K562 (cell line): ENCODE measurements at regions not wholly inside any gene's neighbourhood (a gene's known extent, or its start where the extent isn't known, plus 50 kb on each side); places are given as distances from the start of the nearest gene placed in this dataset.

Experiments used
- ATAC-seq: fragments of 200-7000 bp; cut with Tn5 transposase; 3 replicates; pipeline ENCODE4 v1.9.1; 2020; ENCODE audit warnings: moderate library complexity
- BruUV-seq: library from RNA; stranded (reverse); fragments of 400-500 nt; replicated peaks from 2 replicates; lab custom pipeline; 2021; lab: Mats Ljungman, UMichigan
- CTCF ChIA-PET: fragments of 300-600 bp; formaldehyde crosslinking; extraction: SDS; loops from one replicate; lab custom pipeline; 2021; ENCODE audit warnings: low intra/inter-chr PET ratio; lab: Yijun Ruan, JAX
- POLR2A ChIA-PET: fragments of 300-600, 350-650 bp; sonication (Branson Sonifier 250); formaldehyde crosslinking; extraction: SDS; loops from one replicate; lab custom pipeline; 2021; ENCODE audit warnings: antibody characterized with exemption, inconsistent platforms; lab: Yijun Ruan, JAX
- DNase-seq, 4 experiments: peaks; one replicate each; pipeline versions ENCODE4 v3.0.0 to v3.0.0-alpha.2; 2011 to 2018; ENCODE audit warnings: low spot score in 3 of 4, mixed read lengths in 3 of 4; ENCODE audit errors: extremely low read depth in 1 of 4
- FAIRE-seq: peaks from 2 replicates; lab custom pipeline; 2011; peaks lifted over from hg19 to GRCh38; lab: Jason Lieb, UNC
- H2AFZ ChIP-seq: 2 replicates; pipeline ENCODE4 v1.6.0; 2011; ENCODE audit warnings: low read depth, low read length, control low read depth, inconsistent platforms
- H3K27ac ChIP-seq: fragments of 200-600 bp; 3 replicates; pipeline ENCODE4 v1.8.0; 2011; ENCODE audit warnings: low read depth, mild to moderate bottlenecking, control low read depth, inconsistent platforms, low read length, moderate library complexity, mixed read lengths; ENCODE audit errors: extremely low read depth
- H3K27me3 ChIP-seq, 2 experiments: fragments of 300-600 bp in 1 of 2; 2 replicates in 1 of 2; 3 replicates in 1 of 2; pipeline versions ENCODE4 v1.6.0 to v1.8.0; 2011; ENCODE audit warnings: inconsistent platforms in 2 of 2, low read length in 2 of 2, mild to moderate bottlenecking in 1 of 2, mixed read lengths in 1 of 2, moderate library complexity in 1 of 2; ENCODE audit not compliant: control insufficient read depth in 2 of 2, insufficient read depth in 2 of 2
- H3K36me3 ChIP-seq: fragments of 300-600 bp; 3 replicates; pipeline ENCODE4 v1.8.0; 2011; ENCODE audit warnings: mild to moderate bottlenecking, low read length, inconsistent platforms; ENCODE audit not compliant: control insufficient read depth, insufficient read depth
- H3K4me1 ChIP-seq, 2 experiments: fragments of 200-600 bp in 1 of 2; replicated peaks in 1 of 2; 2 replicates in 1 of 2; 3 replicates in 1 of 2; pipeline versions ENCODE4 v1.5.1 to v1.8.0; 2011; ENCODE audit warnings: inconsistent platforms in 2 of 2, low read length in 2 of 2, mild to moderate bottlenecking in 1 of 2, mixed read lengths in 1 of 2, moderate library complexity in 1 of 2; ENCODE audit not compliant: control insufficient read depth in 2 of 2, insufficient read depth in 2 of 2
- H3K4me2 ChIP-seq: 2 replicates; pipeline ENCODE4 v1.6.1; 2011; ENCODE audit warnings: low read length, control low read depth, inconsistent platforms, mixed read lengths; ENCODE audit not compliant: insufficient read depth
- H3K4me3 ChIP-seq: fragments of 200-600 bp; sonication (generic), shearing (Covaris generic); 2 replicates; pipeline ENCODE4 v1.5.1; 2016; ENCODE audit warnings: control low read depth, inconsistent platforms
- H3K79me2 ChIP-seq: fragments of 200-600 bp; 3 replicates; pipeline ENCODE4 v1.8.0; 2011; ENCODE audit warnings: low read length, inconsistent platforms; ENCODE audit not compliant: control insufficient read depth, insufficient read depth
- H3K9ac ChIP-seq, 2 experiments: 2 replicates each; pipeline versions ENCODE4 v1.6.0 to v1.6.1; 2011; ENCODE audit warnings: low read depth in 2 of 2, low read length in 2 of 2, control low read depth in 1 of 2, inconsistent platforms in 1 of 2, mild to moderate bottlenecking in 1 of 2, mixed read lengths in 1 of 2; ENCODE audit not compliant: insufficient read depth in 1 of 2
- H3K9me1 ChIP-seq: one replicate; pipeline ENCODE4 v1.6.0; 2011; ENCODE audit warnings: inconsistent platforms, mild to moderate bottlenecking, low read length, moderate library complexity; ENCODE audit not compliant: control insufficient read depth, insufficient read depth
- H3K9me3 ChIP-seq: replicated peaks from 2 replicates; pipeline ENCODE4 v1.5.1; 2011; ENCODE audit warnings: low read depth, low read length, inconsistent platforms; ENCODE audit not compliant: control insufficient read depth, insufficient read depth
- H4K20me1 ChIP-seq: replicated peaks from 2 replicates; pipeline ENCODE4 v1.6.1; 2011; ENCODE audit warnings: low read length, inconsistent platforms, mixed read lengths; ENCODE audit not compliant: control insufficient read depth, insufficient read depth
- E2F5 ChIP-seq: sonication (generic); formaldehyde crosslinking; IDR thresholded peaks from 2 replicates; pipeline ENCODE4 v1.8.0; 2022; ENCODE audit warnings: mild to moderate bottlenecking, missing genetic modification reagents
- EWSR1 ChIP-seq: fragments of 450-650 bp; IDR thresholded peaks from 2 replicates; pipeline ENCODE4 v1.6.1; 2018; ENCODE audit warnings: borderline replicate concordance, mild to moderate bottlenecking, low read depth, moderate library complexity; ENCODE audit not compliant: partially characterized antibody
- GABPB1 ChIP-seq: sonication (generic); formaldehyde crosslinking; IDR thresholded peaks from 2 replicates; pipeline ENCODE4 v1.8.0; 2022; ENCODE audit warnings: mild to moderate bottlenecking, missing genetic modification reagents
- PCBP1 ChIP-seq: fragments of 200-400 bp; formaldehyde crosslinking; IDR thresholded peaks from 2 replicates; pipeline ENCODE4 v1.6.1; 2018; ENCODE audit warnings: mild to moderate bottlenecking, low read depth, low read length; ENCODE audit not compliant: poor library complexity, severe bottlenecking
- SAP30 ChIP-seq: fragments of 200-600 bp; sonication (generic); IDR thresholded peaks from 2 replicates; pipeline ENCODE4 v1.6.1; 2012; ENCODE audit warnings: borderline replicate concordance, low read depth, mild to moderate bottlenecking, moderate library complexity, low read length, control low read depth, inconsistent platforms; ENCODE audit not compliant: insufficient read depth, poor library complexity, severe bottlenecking
- SNIP1 ChIP-seq: fragments of 450-650 bp; IDR thresholded peaks from 2 replicates; pipeline ENCODE4 v1.7.1; 2017; ENCODE audit warnings: low read depth, mild to moderate bottlenecking
- ZNF347 ChIP-seq: fragments of 450-650 bp; formaldehyde crosslinking; IDR thresholded peaks from 2 replicates; pipeline ENCODE4 v1.4.0; 2020; ENCODE audit warnings: low read depth, mild to moderate bottlenecking, moderate library complexity
- ZNF41 ChIP-seq: fragments of 250-450 bp; sonication (Bioruptor Pico); conservative IDR thresholded peaks from 2 replicates; pipeline ENCODE4 v1.4.0; 2020; ENCODE audit warnings: mild to moderate bottlenecking
- WGBS: fragments of 100-300 bp; shearing (Covaris generic); methylation state at CpG from one replicate; pipeline ENCODE4 v1.1.6; 2016; ENCODE audit warnings: low coverage, mixed read lengths; ENCODE audit not compliant: insufficient coverage; ENCODE audit errors: missing lambda C conversion rate; 5-methylcytosine and 5-hydroxymethylcytosine counted together
- in situ Hi-C: fragments of 300-500 bp; cut with MboI; formaldehyde crosslinking; loops from 4 replicates; pipeline ENCODE4 v1.15.0; 2018; ENCODE audit warnings: inconsistent platforms, mixed read lengths
- intact Hi-C: fragments of 100-400 bp; cut with micrococcal nuclease; formaldehyde crosslinking; loops from 2 replicates; pipeline ENCODE4 v1.14.2; 2022

GRCh38 chr1:67953301-67953700, 97.1 kb downstream of the DIRAS3 start:
- no peaks in the 10 kb centered on the region for H3K9me1 ChIP-seq
- no peaks in the 10 kb centered on the region for H3K9me3 ChIP-seq
- CTCF ChIA-PET, result no interaction called here
- in situ Hi-C loops (no loop called here), intact Hi-C loops (no loop called here)
- no peak overlapping the region for H2AFZ ChIP-seq
- H3K27ac ChIP-seq, result no peak overlapping the region
- no peak overlapping the region for H3K9ac ChIP-seq
- H3K36me3 ChIP-seq, result no peaks in the 10 kb centered on the region
- no peak for FAIRE-seq
- ATAC-seq, result no peak
- no peaks in the 10 kb centered on the region for H3K79me2 ChIP-seq
- WGBS, result 14% methylated on average over 2 of the region's 2 CpGs
- no TSS peak for BruUV-seq
- TF ChIP-seq EWSR1 (no peak), GABPB1 (CRISPR knock-in tag) (no peak), PCBP1 (no peak), E2F5 (CRISPR knock-in tag) (no peak)
- peaks cover 0 to 6% of the 10 kb centered on the region in 2 experiments; a peak in 2 of 5 replicates for H3K27me3 ChIP-seq
- no peak overlapping the region for H3K4me2 ChIP-seq
- no peak overlapping the region for H3K4me3 ChIP-seq
- H3K4me1 ChIP-seq, result no peaks in the 10 kb centered on the region; a peak in 1 of 5 replicates
- no peaks in the 10 kb centered on the region for H4K20me1 ChIP-seq
- DNase-seq, result no peak
- POLR2A ChIA-PET, result no interaction called here

GRCh38 chr1:67952071-67952470, 98.4 kb downstream of the DIRAS3 start:
- no peaks in the 10 kb centered on the region; a peak in 1 of 5 replicates for H3K4me1 ChIP-seq
- intact Hi-C loops (no loop called here), in situ Hi-C loops (no loop called here)
- 0% methylated on average over 1 of the region's 1 CpG for WGBS
- H3K79me2 ChIP-seq, result no peaks in the 10 kb centered on the region
- H3K9me1 ChIP-seq, result no peaks in the 10 kb centered on the region
- no peak overlapping the region for H3K9ac ChIP-seq
- no peaks in the 10 kb centered on the region for H3K36me3 ChIP-seq
- H3K27me3 ChIP-seq, result peaks cover 0 to 8% of the 10 kb centered on the region in 2 experiments; a peak in 4 of 5 replicates
- ChIA-PET POLR2A (interaction anchor here (1.4 kb wide), 1 partner anchor 11 kb away, joined by 5 read pairs; no protein-coding TSS in a partner anchor), CTCF (interaction anchor here (0.7 kb wide), 2 partner anchors 169 to 706 kb away, joined by 3 to 5 read pairs; no protein-coding TSS in a partner anchor)
- H4K20me1 ChIP-seq, result no peaks in the 10 kb centered on the region
- H2AFZ ChIP-seq, result no peak overlapping the region
- H3K9me3 ChIP-seq, result no peaks in the 10 kb centered on the region
- no peak overlapping the region for H3K4me3 ChIP-seq
- no TSS peak for BruUV-seq
- H3K4me2 ChIP-seq, result no peak overlapping the region
- no peak for DNase-seq
- no peak for FAIRE-seq
- ATAC-seq, result no peak
- H3K27ac ChIP-seq, result no peak overlapping the region
- TF ChIP-seq SAP30, result no peak
- no peak for TF ChIP-seq ZNF41 (CRISPR knock-in tag)
- no peak for TF ChIP-seq SNIP1
- no peak for TF ChIP-seq ZNF347 (CRISPR knock-in tag)
